Sigmoid colon (tissue), 4 donors: ENCODE measurements at regions not wholly inside any gene's neighbourhood (a gene's known extent, or its start where the extent isn't known, plus 50 kb on each side); places are given as distances from the start of the nearest gene placed in this dataset.

Experiments
- EP300 ChIP-seq, 4 donors: sonication (generic); formaldehyde crosslinking; IDR thresholded peaks; one replicate each; pipeline ENCODE4 v1.6.1; 2017; ENCODE audit warnings: antibody characterized with exemption in 4 of 4
- POLR2A ChIP-seq, 2 donors: fragments of 450-650 bp; IDR thresholded peaks; one replicate each; pipeline ENCODE4 v1.6.1; 2016; ENCODE audit warnings: antibody characterized with exemption in 2 of 2, mild to moderate bottlenecking in 2 of 2, moderate library complexity in 2 of 2
- TF ChIP-seq, protein P1 (sequence below), 4 experiments: fragments of 450-650 bp in 3 of 4; fragments of 200-600 bp in 1 of 4; IDR thresholded peaks; one replicate each; pipeline ENCODE4 v1.5.1; 2016 to 2019; ENCODE audit warnings: antibody characterized with exemption in 4 of 4, mild to moderate bottlenecking in 3 of 4, moderate library complexity in 2 of 4

DNA sequence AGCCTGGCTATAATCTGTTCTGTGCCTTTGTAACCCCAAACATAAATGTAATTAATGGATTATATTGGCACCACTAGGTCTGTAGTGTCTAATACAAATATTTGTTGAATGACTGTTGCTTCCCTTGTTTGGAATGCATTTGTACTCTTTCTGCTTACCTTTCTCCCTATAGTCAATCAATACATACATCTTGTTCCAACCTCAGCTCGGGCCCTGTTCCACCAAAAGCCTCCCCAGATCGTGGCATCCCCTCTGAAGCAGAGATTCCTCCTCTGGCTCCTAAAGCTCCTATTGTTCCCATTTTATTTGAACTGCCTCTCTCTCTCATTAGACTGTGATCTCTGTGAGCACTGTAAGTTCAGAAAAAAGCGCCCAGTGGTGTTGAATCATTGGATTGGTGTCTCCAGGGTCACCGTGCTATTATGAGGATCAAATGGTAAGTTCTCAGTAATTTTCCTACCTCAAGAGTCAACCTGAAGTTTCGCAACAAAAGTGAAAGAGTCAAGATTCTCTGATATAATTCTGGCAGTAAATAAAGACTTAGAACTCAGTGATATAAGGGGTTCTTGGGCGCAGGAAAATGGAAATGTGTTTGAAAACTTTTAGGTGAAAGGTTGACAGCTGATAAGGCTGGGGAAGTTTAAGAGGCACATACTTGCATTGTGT is 151.5 kb downstream of the KLF5 start:
- no peak for TF ChIP-seq POLR2A (IDR thresholded peaks at IDR 0.05)
- TF ChIP-seq, protein P1, sequence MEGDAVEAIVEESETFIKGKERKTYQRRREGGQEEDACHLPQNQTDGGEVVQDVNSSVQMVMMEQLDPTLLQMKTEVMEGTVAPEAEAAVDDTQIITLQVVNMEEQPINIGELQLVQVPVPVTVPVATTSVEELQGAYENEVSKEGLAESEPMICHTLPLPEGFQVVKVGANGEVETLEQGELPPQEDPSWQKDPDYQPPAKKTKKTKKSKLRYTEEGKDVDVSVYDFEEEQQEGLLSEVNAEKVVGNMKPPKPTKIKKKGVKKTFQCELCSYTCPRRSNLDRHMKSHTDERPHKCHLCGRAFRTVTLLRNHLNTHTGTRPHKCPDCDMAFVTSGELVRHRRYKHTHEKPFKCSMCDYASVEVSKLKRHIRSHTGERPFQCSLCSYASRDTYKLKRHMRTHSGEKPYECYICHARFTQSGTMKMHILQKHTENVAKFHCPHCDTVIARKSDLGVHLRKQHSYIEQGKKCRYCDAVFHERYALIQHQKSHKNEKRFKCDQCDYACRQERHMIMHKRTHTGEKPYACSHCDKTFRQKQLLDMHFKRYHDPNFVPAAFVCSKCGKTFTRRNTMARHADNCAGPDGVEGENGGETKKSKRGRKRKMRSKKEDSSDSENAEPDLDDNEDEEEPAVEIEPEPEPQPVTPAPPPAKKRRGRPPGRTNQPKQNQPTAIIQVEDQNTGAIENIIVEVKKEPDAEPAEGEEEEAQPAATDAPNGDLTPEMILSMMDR (IDR thresholded peaks at IDR 0.05), result no peak
- TF ChIP-seq EP300 (IDR thresholded peaks at IDR 0.05), result no peak
